H1 (cell line): ENCODE measurements at regions not wholly inside any gene's neighbourhood (a gene's known extent, or its start where the extent isn't known, plus 50 kb on each side); places are given as distances from the start of the nearest gene placed in this dataset.

Experiments used
- CTCF ChIA-PET: fragments of 300-600 bp; sonication (Branson Sonifier 250); formaldehyde crosslinking; loops from one replicate; lab custom pipeline; 2021; ENCODE audit not compliant: partially characterized antibody; lab: Charles Lee
- POLR2A ChIA-PET: fragments of 300-600 bp; sonication (Branson Sonifier 250); formaldehyde crosslinking; loops from one replicate; lab custom pipeline; 2021; ENCODE audit warnings: inconsistent platforms; ENCODE audit not compliant: partially characterized antibody; lab: Charles Lee
- DNase-seq, 2 experiments: peaks; one replicate each; pipeline versions ENCODE4 v3.0.0 to v3.0.0-alpha.2; 2010 to 2022; ENCODE audit warnings: low spot score in 2 of 2, low read depth in 1 of 2, mixed read lengths in 1 of 2
- FAIRE-seq: peaks from 2 replicates; lab custom pipeline; 2011; peaks lifted over from hg19 to GRCh38; lab: Jason Lieb, UNC
- H2AFZ ChIP-seq: 2 replicates; pipeline ENCODE4 v1.8.1; 2012; ENCODE audit warnings: low read length, inconsistent platforms
- H2AK5ac ChIP-seq: 2 replicates; pipeline ENCODE4 v1.6.1; 2013; ENCODE audit warnings: low read depth, low read length
- H2BK120ac ChIP-seq: replicated peaks from 2 replicates; pipeline ENCODE3; 2013; ENCODE audit warnings: low read depth, low read length, inconsistent platforms
- H2BK12ac ChIP-seq: 2 replicates; pipeline ENCODE4 v1.6.1; 2013; ENCODE audit warnings: low read depth, low read length
- H2BK15ac ChIP-seq: 2 replicates; pipeline ENCODE4 v1.6.1; 2013; ENCODE audit warnings: low read length
- H2BK20ac ChIP-seq: 2 replicates; pipeline ENCODE4 v1.6.1; 2013; ENCODE audit warnings: low read length
- H2BK5ac ChIP-seq: 2 replicates; pipeline ENCODE4 v1.6.1; 2013; ENCODE audit warnings: low read depth, low read length
- H3K14ac ChIP-seq: 2 replicates; pipeline ENCODE4 v1.6.1; 2013; ENCODE audit warnings: inconsistent platforms; ENCODE audit not compliant: insufficient read length
- H3K18ac ChIP-seq: 2 replicates; pipeline ENCODE4 v1.6.1; 2013; ENCODE audit warnings: low read length; ENCODE audit errors: extremely low read depth
- H3K23ac ChIP-seq: 2 replicates; pipeline ENCODE4 v1.6.1; 2013; ENCODE audit warnings: inconsistent platforms; ENCODE audit not compliant: insufficient read length
- H3K23me2 ChIP-seq: 2 replicates; pipeline ENCODE4 v1.6.1; 2013; ENCODE audit warnings: low read depth, low read length
- H3K27ac ChIP-seq: 2 replicates; pipeline ENCODE4 v1.6.1; 2011; ENCODE audit warnings: low read depth, low read length, inconsistent platforms
- H3K27me3 ChIP-seq, 4 experiments: replicated peaks in 1 of 4; 1 replicate in 1 of 4; 2 replicates in 3 of 4; pipeline versions ENCODE4 v1.6.1 to v1.8.1; 2011 to 2013; ENCODE audit warnings: low read length in 3 of 4, mild to moderate bottlenecking in 3 of 4, inconsistent platforms in 2 of 4, mixed read lengths in 2 of 4, moderate library complexity in 1 of 4; ENCODE audit not compliant: control insufficient read depth in 3 of 4, insufficient read depth in 3 of 4; ENCODE audit errors: extremely low read depth in 1 of 4
- H3K36me3 ChIP-seq, 4 experiments: 2 replicates each; pipeline versions ENCODE4 v1.6.1 to v1.8.1; 2011 to 2013; ENCODE audit warnings: mild to moderate bottlenecking in 4 of 4, low read length in 3 of 4, moderate library complexity in 2 of 4, control low read depth in 1 of 4, inconsistent platforms in 1 of 4; ENCODE audit not compliant: insufficient read depth in 4 of 4, control insufficient read depth in 2 of 4
- H3K4ac ChIP-seq: replicated peaks from 2 replicates; pipeline ENCODE3; 2013; ENCODE audit warnings: low read length, low read depth, mixed read lengths, inconsistent platforms; ENCODE audit not compliant: insufficient read length
- H3K4me1 ChIP-seq, 4 experiments: replicated peaks in 1 of 4; 1 replicate in 1 of 4; 2 replicates in 3 of 4; pipeline versions ENCODE4 v1.6.1 to v1.8.1; 2011 to 2013; ENCODE audit warnings: low read length in 3 of 4, inconsistent platforms in 2 of 4, mixed read lengths in 1 of 4; ENCODE audit not compliant: insufficient read depth in 4 of 4, control insufficient read depth in 3 of 4
- H3K4me2 ChIP-seq, 2 experiments: 2 replicates each; pipeline versions ENCODE4 v1.6.1 to v1.8.1; 2011 to 2013; ENCODE audit warnings: low read depth in 2 of 2, low read length in 2 of 2, control low read depth in 1 of 2, inconsistent platforms in 1 of 2, mild to moderate bottlenecking in 1 of 2; ENCODE audit not compliant: insufficient read depth in 1 of 2
- H3K4me3 ChIP-seq, 4 experiments: fragments of 200-600, 300-600 bp in 1 of 4; sonication (generic), shearing (Covaris generic), sonication (Bioruptor Twin) in 1 of 4; 2 replicates each; pipeline versions ENCODE4 v1.5.1 to v1.8.1; 2011 to 2016; ENCODE audit warnings: low read length in 4 of 4, low read depth in 3 of 4, control low read depth in 2 of 4, inconsistent platforms in 2 of 4, mild to moderate bottlenecking in 2 of 4, mixed read lengths in 1 of 4, moderate library complexity in 1 of 4; ENCODE audit not compliant: insufficient read depth in 2 of 4; ENCODE audit errors: extremely low read depth in 1 of 4
- H3K56ac ChIP-seq: replicated peaks from 2 replicates; pipeline ENCODE3; 2013; ENCODE audit warnings: low read depth, mild to moderate bottlenecking, mixed read lengths, low read length, inconsistent platforms; ENCODE audit not compliant: insufficient read length
- H3K79me1 ChIP-seq: 2 replicates; pipeline ENCODE4 v1.6.1; 2013; ENCODE audit warnings: low read depth, low read length, control low read depth
- H3K79me2 ChIP-seq, 2 experiments: 2 replicates each; pipeline versions ENCODE4 v1.6.1 to v1.8.1; 2012 to 2013; ENCODE audit warnings: low read length in 2 of 2, mild to moderate bottlenecking in 2 of 2, inconsistent platforms in 1 of 2; ENCODE audit not compliant: insufficient read depth in 2 of 2, control insufficient read depth in 1 of 2
- H3K9ac ChIP-seq, 4 experiments: replicated peaks in 1 of 4; 1 replicate in 1 of 4; 2 replicates in 3 of 4; pipeline versions ENCODE4 v1.6.1 to v1.8.1; 2011 to 2013; ENCODE audit warnings: low read depth in 3 of 4, low read length in 3 of 4, control low read depth in 2 of 4, mild to moderate bottlenecking in 2 of 4, moderate library complexity in 2 of 4, inconsistent platforms in 1 of 4; ENCODE audit errors: extremely low read depth in 1 of 4
- H3K9me3 ChIP-seq, 2 experiments: 2 replicates each; pipeline versions ENCODE4 v1.6.1 to v1.8.1; 2012 to 2013; ENCODE audit warnings: mild to moderate bottlenecking in 2 of 2, moderate library complexity in 2 of 2, control low read depth in 1 of 2, inconsistent platforms in 1 of 2, low read depth in 1 of 2, low read length in 1 of 2, mixed read lengths in 1 of 2; ENCODE audit not compliant: insufficient read depth in 2 of 2
- H4K20me1 ChIP-seq, 2 experiments: replicated peaks in 1 of 2; 2 replicates each; pipeline versions ENCODE3 to v1.8.1; 2011 to 2013; ENCODE audit warnings: inconsistent platforms in 2 of 2, low read length in 2 of 2, mild to moderate bottlenecking in 1 of 2; ENCODE audit not compliant: insufficient read depth in 2 of 2, control insufficient read depth in 1 of 2
- H4K5ac ChIP-seq: 2 replicates; pipeline ENCODE4 v1.6.1; 2013; ENCODE audit warnings: low read length, low read depth, mixed read lengths, inconsistent platforms; ENCODE audit not compliant: insufficient read length
- H4K8ac ChIP-seq: 2 replicates; pipeline ENCODE4 v1.8.0; 2013; ENCODE audit warnings: mild to moderate bottlenecking, moderate library complexity, low read length, inconsistent platforms; ENCODE audit not compliant: insufficient read depth; ENCODE audit errors: extremely low read depth
- H4K91ac ChIP-seq: replicated peaks from 2 replicates; pipeline ENCODE3; 2013; ENCODE audit warnings: low read length, mixed read lengths, inconsistent platforms; ENCODE audit not compliant: insufficient read length
- CEBPB ChIP-seq: IDR thresholded peaks from 2 replicates; pipeline ENCODE4 v1.6.1; 2012; ENCODE audit warnings: low read depth, low read length
- GABPA ChIP-seq: IDR thresholded peaks from 2 replicates; pipeline ENCODE4 v1.6.1; 2011; ENCODE audit warnings: mild to moderate bottlenecking, low read length, moderate library complexity, borderline replicate concordance; ENCODE audit not compliant: insufficient read depth
- WGBS, 2 experiments: shearing (Covaris generic) in 1 of 2; methylation state at CpG; one replicate each; pipeline versions ENCODE4 v1.1.6 to v1.1.7; 2013 to 2015; ENCODE audit warnings: low lambda C conversion rate in 2 of 2, mixed read lengths in 2 of 2, inconsistent platforms in 1 of 2, low coverage in 1 of 2, missing lambda C conversion rate in 1 of 2; ENCODE audit not compliant: insufficient replicate concordance in 2 of 2, insufficient coverage in 1 of 2, insufficient read length in 1 of 2; ENCODE audit errors: extremely low coverage in 1 of 2, missing lambda C conversion rate in 1 of 2; 5-methylcytosine and 5-hydroxymethylcytosine counted together

DNA sequence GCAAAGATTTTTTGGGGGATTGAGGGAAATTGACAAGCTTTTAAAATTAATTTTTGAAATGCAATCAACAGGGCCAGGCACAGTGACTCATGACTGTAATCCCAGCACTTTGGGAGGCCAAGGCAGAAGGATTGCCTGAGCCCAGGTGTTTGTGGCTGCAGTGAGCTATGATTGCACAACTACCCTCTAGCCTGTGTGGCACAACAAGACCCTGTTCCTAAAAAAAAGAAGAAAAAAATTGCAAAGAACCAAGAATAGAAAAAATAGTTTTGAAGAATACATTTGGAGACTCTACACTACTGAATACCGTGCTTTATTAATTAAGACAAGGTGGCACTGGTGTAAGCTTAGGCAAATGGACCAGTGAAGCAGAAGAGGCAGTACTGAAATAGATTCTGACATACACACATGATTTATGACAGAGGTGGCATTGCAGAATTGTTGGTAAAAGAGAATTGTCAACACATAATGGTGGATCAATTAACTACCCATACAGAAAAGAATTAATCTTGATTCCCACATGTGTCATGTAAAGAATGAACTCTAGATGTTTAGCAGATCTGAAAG is 443.3 kb upstream of the ATP11B start:
- TF ChIP-seq GABPA, result no peak
- 0 out of 2 replicates have a peak, but pooled peaks have one; percentile 15 for TF ChIP-seq CEBPB
- no peaks in the 10 kb centered on the region for H3K79me1 ChIP-seq
- no peak overlapping the region for H4K91ac ChIP-seq
- no peak overlapping the region for H3K27ac ChIP-seq
- no peaks in the 10 kb centered on the region for H3K36me3 ChIP-seq
- H2BK120ac ChIP-seq, result no peak overlapping the region
- H4K8ac ChIP-seq, result no peak overlapping the region
- H2BK5ac ChIP-seq, result no peak overlapping the region
- no peak overlapping the region for H3K4me3 ChIP-seq
- DNase-seq, result no peak
- H3K9me3 ChIP-seq, result no peaks in the 10 kb centered on the region; a peak in 1 of 4 replicates
- no peak overlapping the region for H3K9ac ChIP-seq
- H2AFZ ChIP-seq, result no peak overlapping the region
- H3K23ac ChIP-seq, result no peak overlapping the region
- H3K23me2 ChIP-seq, result no peaks in the 10 kb centered on the region
- no peak overlapping the region for H2BK15ac ChIP-seq
- ChIA-PET CTCF (interaction anchor here (0.8 kb wide), 1 partner anchor 15 kb away, joined by 3 read pairs; no protein-coding TSS in a partner anchor), POLR2A (no interaction called here)
- H2AK5ac ChIP-seq, result no peak overlapping the region
- H3K56ac ChIP-seq, result no peak overlapping the region
- H3K14ac ChIP-seq, result no peak overlapping the region
- no peak overlapping the region for H3K4me2 ChIP-seq
- H3K27me3 ChIP-seq, result no peaks in the 10 kb centered on the region
- WGBS, 2 experiments, result 92% methylated on average over 1 of the region's 1 CpG; no CpG with 5 or more reads in 1 of the 2 experiments
- H2BK20ac ChIP-seq, result no peak overlapping the region
- H2BK12ac ChIP-seq, result no peak overlapping the region
- no peak overlapping the region for H4K5ac ChIP-seq
- no peak for FAIRE-seq
- no peaks in the 10 kb centered on the region for H4K20me1 ChIP-seq
- H3K4me1 ChIP-seq, result no peaks in the 10 kb centered on the region
- no peak overlapping the region for H3K4ac ChIP-seq
- no peak overlapping the region for H3K18ac ChIP-seq
- no peaks in the 10 kb centered on the region for H3K79me2 ChIP-seq
